Astrocyte (in vitro differentiated cells and primary cell): ENCODE measurements at regions not wholly inside any gene's neighbourhood (a gene's known extent, or its start where the extent isn't known, plus 50 kb on each side); places are given as distances from the start of the nearest gene placed in this dataset.

Source experiments
- CTCF ChIP-seq: IDR thresholded peaks from 2 replicates; pipeline ENCODE4 v1.5.1; 2011; ENCODE audit warnings: low read depth, mild to moderate bottlenecking, inconsistent platforms, low read length, moderate library complexity; ENCODE audit not compliant: insufficient read depth
- EZH2 ChIP-seq: IDR thresholded peaks from 2 replicates; pipeline ENCODE4 v1.6.1; 2012; ENCODE audit warnings: mild to moderate bottlenecking, low read length, inconsistent platforms; ENCODE audit not compliant: insufficient read depth

GRCh38 chr10:60722623-60723022, 55.7 kb upstream of the CDK1 start:
- TF ChIP-seq EZH2: no peak
- TF ChIP-seq CTCF: no peak
